DOHH2 (cell line): ENCODE measurements at regions not wholly inside any gene's neighbourhood (a gene's known extent, or its start where the extent isn't known, plus 50 kb on each side); places are given as distances from the start of the nearest gene placed in this dataset.

ENCODE experiments used
- H3F3A ChIP-seq: fragments of 200-600 bp; sonication (generic), shearing (Covaris generic); 2 replicates; pipeline ENCODE4 v1.6.0; 2016; ENCODE audit warnings: antibody characterized with exemption, mild to moderate bottlenecking; ENCODE audit not compliant: control insufficient read depth, insufficient read depth
- H3K27ac ChIP-seq: fragments of 200-600 bp; sonication (generic); 2 replicates; pipeline ENCODE4 v1.5.1; 2014; ENCODE audit warnings: low read depth, mild to moderate bottlenecking, low read length, moderate library complexity
- H3K27me3 ChIP-seq: fragments of 200-600 bp; sonication (generic); 2 replicates; pipeline ENCODE4 v1.6.1; 2014; ENCODE audit warnings: mild to moderate bottlenecking, low read length, mixed read lengths; ENCODE audit not compliant: control insufficient read depth
- H3K36me3 ChIP-seq: fragments of 200-600 bp; sonication (generic); 2 replicates; pipeline ENCODE4 v1.6.1; 2014; ENCODE audit warnings: mild to moderate bottlenecking, low read length, moderate library complexity, mixed read lengths; ENCODE audit not compliant: control insufficient read depth
- H3K4me1 ChIP-seq: fragments of 200-600 bp; sonication (generic); 2 replicates; pipeline ENCODE4 v1.6.1; 2014; ENCODE audit warnings: mild to moderate bottlenecking, low read length, mixed read lengths; ENCODE audit not compliant: control insufficient read depth
- H3K4me2 ChIP-seq: fragments of 200-600 bp; sonication (generic); 2 replicates; pipeline ENCODE4 v1.6.0; 2014; ENCODE audit warnings: mild to moderate bottlenecking, low read length, moderate library complexity
- H3K4me3 ChIP-seq: fragments of 200-600 bp; sonication (generic); 2 replicates; pipeline ENCODE4 v1.5.1; 2014; ENCODE audit warnings: mild to moderate bottlenecking, low read length, mixed read lengths
- H3K79me2 ChIP-seq: fragments of 200-600 bp; sonication (generic); 2 replicates; pipeline ENCODE4 v1.6.1; 2014; ENCODE audit warnings: mild to moderate bottlenecking, low read length, mixed read lengths; ENCODE audit not compliant: control insufficient read depth
- H3K9me2 ChIP-seq: fragments of 200-600 bp; sonication (generic); replicated peaks from 2 replicates; pipeline ENCODE4 v1.6.1; 2014; ENCODE audit warnings: mild to moderate bottlenecking, low read length, mixed read lengths; ENCODE audit not compliant: control insufficient read depth
- H3K9me3 ChIP-seq: fragments of 200-600 bp; sonication (generic); 2 replicates; pipeline ENCODE4 v1.6.1; 2014; ENCODE audit warnings: antibody characterized with exemption, low read length, mixed read lengths; ENCODE audit not compliant: control insufficient read depth, insufficient read depth
- H4K20me1 ChIP-seq: fragments of 200-600 bp; sonication (generic); 2 replicates; pipeline ENCODE4 v1.6.0; 2014; ENCODE audit warnings: low read depth, mild to moderate bottlenecking, antibody characterized with exemption, low read length, moderate library complexity; ENCODE audit not compliant: control insufficient read depth, insufficient read depth
- EZH2phosphoT487 ChIP-seq: fragments of 200-600 bp; sonication (generic); IDR thresholded peaks from 2 replicates; pipeline ENCODE4 v1.6.1; 2017; ENCODE audit warnings: borderline replicate concordance, mild to moderate bottlenecking, antibody characterized with exemption, low read length, moderate library complexity, mixed read lengths
- TF ChIP-seq, protein P1 (sequence below): fragments of 200-600 bp; sonication (generic); IDR thresholded peaks from one replicate; pipeline ENCODE4 v1.5.1; 2014; ENCODE audit warnings: antibody characterized with exemption, mild to moderate bottlenecking, low read depth, low read length; ENCODE audit not compliant: poor library complexity, severe bottlenecking

DNA sequence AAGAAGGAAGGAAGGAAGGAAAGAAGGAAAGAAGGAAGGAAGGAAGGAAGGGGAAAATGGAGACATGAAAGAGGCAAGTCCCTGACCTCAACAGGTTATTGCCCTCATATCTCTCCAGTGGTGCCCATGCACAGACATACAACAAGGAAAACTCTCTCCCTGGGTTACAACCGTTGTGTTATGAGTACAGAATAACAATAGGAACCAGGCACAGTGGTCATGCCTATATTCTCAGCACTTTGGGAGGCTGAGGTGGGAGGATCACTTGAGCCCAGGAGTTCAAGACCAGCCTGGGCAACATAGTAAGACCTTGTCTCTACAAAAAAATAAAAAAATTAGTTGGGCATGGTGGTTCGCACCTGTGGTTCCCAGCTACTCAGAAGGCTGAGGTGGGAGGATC lies 139.4 kb upstream of the HMGA2 start:
- no peaks in the 10 kb centered on the region for H3K36me3 ChIP-seq
- H3K9me2 ChIP-seq: no peaks in the 10 kb centered on the region
- H3K27ac ChIP-seq: no peak overlapping the region
- no peaks in the 10 kb centered on the region for H3F3A ChIP-seq
- no peak overlapping the region for H3K4me3 ChIP-seq
- H4K20me1 ChIP-seq: no peaks in the 10 kb centered on the region
- TF ChIP-seq EZH2phosphoT487: no peak
- TF ChIP-seq, protein P1, sequence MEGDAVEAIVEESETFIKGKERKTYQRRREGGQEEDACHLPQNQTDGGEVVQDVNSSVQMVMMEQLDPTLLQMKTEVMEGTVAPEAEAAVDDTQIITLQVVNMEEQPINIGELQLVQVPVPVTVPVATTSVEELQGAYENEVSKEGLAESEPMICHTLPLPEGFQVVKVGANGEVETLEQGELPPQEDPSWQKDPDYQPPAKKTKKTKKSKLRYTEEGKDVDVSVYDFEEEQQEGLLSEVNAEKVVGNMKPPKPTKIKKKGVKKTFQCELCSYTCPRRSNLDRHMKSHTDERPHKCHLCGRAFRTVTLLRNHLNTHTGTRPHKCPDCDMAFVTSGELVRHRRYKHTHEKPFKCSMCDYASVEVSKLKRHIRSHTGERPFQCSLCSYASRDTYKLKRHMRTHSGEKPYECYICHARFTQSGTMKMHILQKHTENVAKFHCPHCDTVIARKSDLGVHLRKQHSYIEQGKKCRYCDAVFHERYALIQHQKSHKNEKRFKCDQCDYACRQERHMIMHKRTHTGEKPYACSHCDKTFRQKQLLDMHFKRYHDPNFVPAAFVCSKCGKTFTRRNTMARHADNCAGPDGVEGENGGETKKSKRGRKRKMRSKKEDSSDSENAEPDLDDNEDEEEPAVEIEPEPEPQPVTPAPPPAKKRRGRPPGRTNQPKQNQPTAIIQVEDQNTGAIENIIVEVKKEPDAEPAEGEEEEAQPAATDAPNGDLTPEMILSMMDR: no peak
- H3K79me2 ChIP-seq: no peaks in the 10 kb centered on the region
- no peaks in the 10 kb centered on the region for H3K9me3 ChIP-seq
- H3K27me3 ChIP-seq: no peaks in the 10 kb centered on the region
- no peaks in the 10 kb centered on the region for H3K4me1 ChIP-seq
- no peak overlapping the region for H3K4me2 ChIP-seq

DNA sequence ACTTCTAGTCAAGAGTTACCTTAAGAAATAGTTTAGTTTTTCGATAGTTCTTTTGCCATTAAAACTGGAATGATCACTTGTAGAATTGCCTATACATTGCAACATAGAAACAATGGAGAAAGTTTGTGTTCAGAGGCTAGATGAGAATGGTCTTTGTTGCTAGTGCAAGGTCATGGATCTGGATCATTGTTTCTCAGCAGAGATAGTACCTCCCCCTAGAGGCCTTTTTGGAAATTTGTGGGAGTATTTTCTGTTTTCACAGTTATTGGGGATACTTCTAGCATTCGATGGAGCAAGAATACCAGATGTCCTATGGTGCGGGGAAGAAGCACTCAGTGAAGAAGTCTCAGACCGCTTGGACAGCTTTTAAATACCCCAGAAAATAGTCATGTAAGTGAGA lies 138.8 kb upstream of the HMGA2 start:
- H3K27ac ChIP-seq: no peak overlapping the region

DNA sequence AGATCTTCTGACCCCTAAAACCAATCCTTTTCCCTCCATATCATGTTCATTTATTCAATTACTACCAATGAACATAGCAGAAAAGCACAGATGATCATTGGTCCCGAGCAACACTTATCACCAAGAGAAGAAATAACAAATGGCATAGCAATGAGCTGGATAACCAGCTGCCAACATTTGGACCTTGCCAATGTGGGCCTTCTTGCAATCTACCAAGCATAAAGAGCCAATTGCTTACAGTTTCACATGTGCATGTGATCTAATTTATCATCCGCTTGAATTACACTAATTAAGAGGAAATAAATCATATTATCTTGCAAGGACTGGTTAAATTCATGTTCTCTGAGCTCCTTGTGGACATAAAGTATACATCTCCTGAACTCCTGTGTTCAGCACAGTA lies 134.8 kb upstream of the HMGA2 start:
- no peaks in the 10 kb centered on the region for H3K9me3 ChIP-seq
- H3K4me2 ChIP-seq: no peak overlapping the region
- H3K27ac ChIP-seq: no peak overlapping the region
- H3K36me3 ChIP-seq: no peaks in the 10 kb centered on the region
- H3K27me3 ChIP-seq: no peaks in the 10 kb centered on the region
- H4K20me1 ChIP-seq: no peaks in the 10 kb centered on the region
- H3K9me2 ChIP-seq: no peaks in the 10 kb centered on the region
- H3F3A ChIP-seq: no peaks in the 10 kb centered on the region
- no peaks in the 10 kb centered on the region for H3K79me2 ChIP-seq
- H3K4me3 ChIP-seq: no peak overlapping the region
- no peaks in the 10 kb centered on the region for H3K4me1 ChIP-seq
- TF ChIP-seq, protein P1: no peak
- no peak for TF ChIP-seq EZH2phosphoT487

More for the DNA sequence above, 138.8 kb upstream of the HMGA2 start:
- H3F3A ChIP-seq: no peaks in the 10 kb centered on the region
- TF ChIP-seq, protein P1: peak; percentile 60
- no peak for TF ChIP-seq EZH2phosphoT487
- H3K27me3 ChIP-seq: no peaks in the 10 kb centered on the region
- H3K9me3 ChIP-seq: no peaks in the 10 kb centered on the region
- H3K4me3 ChIP-seq: no peak overlapping the region
- no peaks in the 10 kb centered on the region for H3K4me1 ChIP-seq
- H3K9me2 ChIP-seq: no peaks in the 10 kb centered on the region
- no peaks in the 10 kb centered on the region for H4K20me1 ChIP-seq
- no peaks in the 10 kb centered on the region for H3K79me2 ChIP-seq
- no peak overlapping the region for H3K4me2 ChIP-seq
- no peaks in the 10 kb centered on the region for H3K36me3 ChIP-seq

DNA sequence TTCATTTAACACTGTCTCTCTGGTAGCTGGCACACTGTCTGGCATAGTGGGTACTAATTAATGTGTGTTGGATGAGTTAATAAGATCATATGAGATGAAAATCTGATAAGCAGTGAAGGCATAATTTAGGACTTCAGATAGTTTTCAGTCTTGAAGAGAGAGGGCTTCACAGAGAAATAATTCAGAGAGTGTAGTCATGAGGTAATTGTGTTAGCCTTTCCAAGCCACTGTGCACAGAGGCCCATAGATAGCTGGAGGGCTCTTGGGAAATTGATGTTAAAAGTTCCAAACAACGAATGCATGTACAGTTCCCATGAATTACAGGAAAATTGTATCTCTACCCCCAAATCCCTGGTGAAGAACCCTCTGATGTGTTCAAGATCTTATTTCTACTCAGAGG lies 133.8 kb upstream of the HMGA2 start:
- TF ChIP-seq EZH2phosphoT487: no peak
- TF ChIP-seq, protein P1: no peak
- H3F3A ChIP-seq: no peaks in the 10 kb centered on the region

More for the DNA sequence above, 133.8 kb upstream of the HMGA2 start:
- no peaks in the 10 kb centered on the region for H3K4me1 ChIP-seq
- H3K79me2 ChIP-seq: no peaks in the 10 kb centered on the region
- H3K4me3 ChIP-seq: no peak overlapping the region
- H3K36me3 ChIP-seq: no peaks in the 10 kb centered on the region
- H3K27ac ChIP-seq: no peak overlapping the region
- no peaks in the 10 kb centered on the region for H3K27me3 ChIP-seq
- H3K9me2 ChIP-seq: no peaks in the 10 kb centered on the region
- no peaks in the 10 kb centered on the region for H3K9me3 ChIP-seq
- H3K4me2 ChIP-seq: no peak overlapping the region
- H4K20me1 ChIP-seq: no peaks in the 10 kb centered on the region
